Neural cell (in vitro differentiated cells): ENCODE measurements at regions not wholly inside any gene's neighbourhood (a gene's known extent, or its start where the extent isn't known, plus 50 kb on each side); places are given as distances from the start of the nearest gene placed in this dataset.

Experiments
- EP300 ChIP-seq: fragments of 450-650 bp; conservative IDR thresholded peaks from 2 replicates; pipeline ENCODE4 v1.6.1; 2014; ENCODE audit warnings: antibody characterized with exemption, mild to moderate bottlenecking, moderate library complexity; ENCODE audit not compliant: poor library complexity, severe bottlenecking
- EZH2 ChIP-seq: fragments of 200-600, 300-800 bp; shearing (Covaris generic), sonication (generic); IDR thresholded peaks from 2 replicates; pipeline ENCODE4 v1.6.1; 2014; ENCODE audit warnings: antibody characterized with exemption, low read length, borderline replicate concordance, mild to moderate bottlenecking; ENCODE audit not compliant: insufficient read depth, poor library complexity, severe bottlenecking
- MXI1 ChIP-seq: fragments of 450-650 bp; conservative IDR thresholded peaks from 2 replicates; pipeline ENCODE4 v1.6.1; 2014; ENCODE audit warnings: antibody characterized with exemption, mild to moderate bottlenecking; ENCODE audit not compliant: poor library complexity, severe bottlenecking
- POLR2AphosphoS5 ChIP-seq: IDR thresholded peaks from 2 replicates; pipeline ENCODE4 v1.6.1; 2012
- RAD21 ChIP-seq: fragments of 450-650 bp; conservative IDR thresholded peaks from 2 replicates; pipeline ENCODE4 v1.6.1; 2014; ENCODE audit warnings: antibody characterized with exemption, mild to moderate bottlenecking, moderate library complexity
- SMC3 ChIP-seq: fragments of 450-650 bp; conservative IDR thresholded peaks from 2 replicates; pipeline ENCODE4 v1.6.1; 2014; ENCODE audit warnings: antibody characterized with exemption, mild to moderate bottlenecking, moderate library complexity; ENCODE audit not compliant: poor library complexity
- TAF1 ChIP-seq: IDR thresholded peaks from 2 replicates; pipeline ENCODE4 v1.6.1; 2012; ENCODE audit warnings: low read depth
- TF ChIP-seq, protein P1 (sequence below): fragments of 450-650 bp; IDR thresholded peaks from 2 replicates; pipeline ENCODE4 v1.5.1; 2014; ENCODE audit warnings: antibody characterized with exemption, mild to moderate bottlenecking, moderate library complexity; ENCODE audit not compliant: poor library complexity, severe bottlenecking
- TF ChIP-seq, protein P2 (sequence below): IDR thresholded peaks from 2 replicates; pipeline ENCODE4 v1.6.1; 2012; ENCODE audit warnings: borderline replicate concordance

DNA sequence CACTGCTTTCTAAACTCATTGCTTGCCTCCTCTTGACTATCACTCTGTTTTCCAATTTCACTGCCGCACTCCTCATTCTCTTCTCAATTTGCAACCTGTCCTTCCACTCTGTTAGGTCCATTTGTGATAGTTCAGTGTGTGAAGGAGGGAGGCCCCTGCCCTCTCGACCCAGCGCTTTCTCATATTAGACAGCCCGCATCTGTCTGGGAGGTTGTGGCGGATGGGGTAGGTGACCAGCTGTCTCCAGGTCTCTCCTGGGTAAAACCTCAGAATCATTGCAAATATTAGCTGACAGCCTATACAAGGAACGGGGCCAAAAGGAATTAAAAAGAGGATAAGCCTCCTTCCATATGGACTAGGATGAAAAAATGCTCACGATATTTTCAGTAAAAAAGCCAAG, 358.3 kb downstream of the SHQ1 start:
- TF ChIP-seq, protein P1, sequence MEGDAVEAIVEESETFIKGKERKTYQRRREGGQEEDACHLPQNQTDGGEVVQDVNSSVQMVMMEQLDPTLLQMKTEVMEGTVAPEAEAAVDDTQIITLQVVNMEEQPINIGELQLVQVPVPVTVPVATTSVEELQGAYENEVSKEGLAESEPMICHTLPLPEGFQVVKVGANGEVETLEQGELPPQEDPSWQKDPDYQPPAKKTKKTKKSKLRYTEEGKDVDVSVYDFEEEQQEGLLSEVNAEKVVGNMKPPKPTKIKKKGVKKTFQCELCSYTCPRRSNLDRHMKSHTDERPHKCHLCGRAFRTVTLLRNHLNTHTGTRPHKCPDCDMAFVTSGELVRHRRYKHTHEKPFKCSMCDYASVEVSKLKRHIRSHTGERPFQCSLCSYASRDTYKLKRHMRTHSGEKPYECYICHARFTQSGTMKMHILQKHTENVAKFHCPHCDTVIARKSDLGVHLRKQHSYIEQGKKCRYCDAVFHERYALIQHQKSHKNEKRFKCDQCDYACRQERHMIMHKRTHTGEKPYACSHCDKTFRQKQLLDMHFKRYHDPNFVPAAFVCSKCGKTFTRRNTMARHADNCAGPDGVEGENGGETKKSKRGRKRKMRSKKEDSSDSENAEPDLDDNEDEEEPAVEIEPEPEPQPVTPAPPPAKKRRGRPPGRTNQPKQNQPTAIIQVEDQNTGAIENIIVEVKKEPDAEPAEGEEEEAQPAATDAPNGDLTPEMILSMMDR = no peak
- TF ChIP-seq EZH2 (no peak), POLR2AphosphoS5 (no peak), EP300 (no peak), RAD21 (no peak), MXI1 (no peak), SMC3 (no peak), TAF1 (no peak)
- TF ChIP-seq, protein P2, sequence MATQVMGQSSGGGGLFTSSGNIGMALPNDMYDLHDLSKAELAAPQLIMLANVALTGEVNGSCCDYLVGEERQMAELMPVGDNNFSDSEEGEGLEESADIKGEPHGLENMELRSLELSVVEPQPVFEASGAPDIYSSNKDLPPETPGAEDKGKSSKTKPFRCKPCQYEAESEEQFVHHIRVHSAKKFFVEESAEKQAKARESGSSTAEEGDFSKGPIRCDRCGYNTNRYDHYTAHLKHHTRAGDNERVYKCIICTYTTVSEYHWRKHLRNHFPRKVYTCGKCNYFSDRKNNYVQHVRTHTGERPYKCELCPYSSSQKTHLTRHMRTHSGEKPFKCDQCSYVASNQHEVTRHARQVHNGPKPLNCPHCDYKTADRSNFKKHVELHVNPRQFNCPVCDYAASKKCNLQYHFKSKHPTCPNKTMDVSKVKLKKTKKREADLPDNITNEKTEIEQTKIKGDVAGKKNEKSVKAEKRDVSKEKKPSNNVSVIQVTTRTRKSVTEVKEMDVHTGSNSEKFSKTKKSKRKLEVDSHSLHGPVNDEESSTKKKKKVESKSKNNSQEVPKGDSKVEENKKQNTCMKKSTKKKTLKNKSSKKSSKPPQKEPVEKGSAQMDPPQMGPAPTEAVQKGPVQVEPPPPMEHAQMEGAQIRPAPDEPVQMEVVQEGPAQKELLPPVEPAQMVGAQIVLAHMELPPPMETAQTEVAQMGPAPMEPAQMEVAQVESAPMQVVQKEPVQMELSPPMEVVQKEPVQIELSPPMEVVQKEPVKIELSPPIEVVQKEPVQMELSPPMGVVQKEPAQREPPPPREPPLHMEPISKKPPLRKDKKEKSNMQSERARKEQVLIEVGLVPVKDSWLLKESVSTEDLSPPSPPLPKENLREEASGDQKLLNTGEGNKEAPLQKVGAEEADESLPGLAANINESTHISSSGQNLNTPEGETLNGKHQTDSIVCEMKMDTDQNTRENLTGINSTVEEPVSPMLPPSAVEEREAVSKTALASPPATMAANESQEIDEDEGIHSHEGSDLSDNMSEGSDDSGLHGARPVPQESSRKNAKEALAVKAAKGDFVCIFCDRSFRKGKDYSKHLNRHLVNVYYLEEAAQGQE = no peak
